Stomach (tissue), 8 donors: ENCODE measurements at regions not wholly inside any gene's neighbourhood (a gene's known extent, or its start where the extent isn't known, plus 50 kb on each side); places are given as distances from the start of the nearest gene placed in this dataset.
A peak's percentile ranks its signal among the peaks of the same experiment; 100 is the strongest.

Source experiments
- DNase-seq, 2 donors: peaks; one replicate each; pipeline versions ENCODE4 v3.0.0 to v3.0.0-alpha.2; 2013 to 2019
- H3K27ac ChIP-seq, 5 donors: fragments of 200-600 bp in 4 of 5; sonication (generic) in 4 of 5; one replicate each; pipeline ENCODE4 v1.5.1; 2013 to 2019; ENCODE audit warnings: mild to moderate bottlenecking in 1 of 5, moderate library complexity in 1 of 5
- H3K27me3 ChIP-seq, 3 donors: fragments of 200-600 bp; sonication (generic); one replicate each; pipeline ENCODE4 v1.5.1; 2017 to 2019; ENCODE audit warnings: mixed run types in 1 of 3
- H3K36me3 ChIP-seq, 4 donors: fragments of 200-600 bp; sonication (generic); 1 replicate in 3 of 4; 2 replicates in 1 of 4; pipeline ENCODE4 v1.5.1; 2016 to 2019
- H3K4me1 ChIP-seq, 4 donors: fragments of 200-600 bp; sonication (generic); one replicate each; pipeline ENCODE4 v1.5.1; 2016 to 2019
- H3K4me3 ChIP-seq, 4 donors: fragments of 200-600 bp; sonication (generic) in 3 of 4; one replicate each; pipeline ENCODE4 v1.5.1; 2016 to 2019; ENCODE audit warnings: mild to moderate bottlenecking in 1 of 4
- H3K9me3 ChIP-seq, 4 donors: fragments of 200-600 bp; sonication (generic); one replicate each; pipeline ENCODE4 v1.5.1; 2016 to 2019
- EP300 ChIP-seq: sonication (generic); formaldehyde crosslinking; IDR thresholded peaks from one replicate; pipeline ENCODE4 v1.6.1; 2017; ENCODE audit warnings: antibody characterized with exemption
- POLR2A ChIP-seq, 4 donors: fragments of 450-650 bp; IDR thresholded peaks; one replicate each; pipeline ENCODE4 v1.6.1; 2016; ENCODE audit warnings: antibody characterized with exemption in 4 of 4, control low read depth in 2 of 4, mild to moderate bottlenecking in 1 of 4, moderate library complexity in 1 of 4
- POLR2AphosphoS5 ChIP-seq, 3 donors: sonication (generic); formaldehyde crosslinking; IDR thresholded peaks; one replicate each; pipeline ENCODE4 v1.6.1; 2016; ENCODE audit warnings: antibody characterized with exemption in 3 of 3
- WGBS, 5 donors: extraction: QIAGEN DNeasy Blood & Tissue Kit in 3 of 5; methylation state at CpG; one replicate each; pipeline versions ENCODE4 v1.1.5 to v1.1.7; 2013 to 2018; 5-methylcytosine and 5-hydroxymethylcytosine counted together
- intact Hi-C: fragments of 100-400 bp; cut with DNase I; formaldehyde crosslinking; loops from one replicate; pipeline ENCODE4 v1.15.1; 2023; ENCODE audit warnings: low total_unique reads
- TF ChIP-seq, protein P1 (sequence below), 7 experiments: fragments of 450-650 bp in 4 of 7; fragments of 200-600 bp in 3 of 7; sonication (generic) in 3 of 7; IDR thresholded peaks; one replicate each; pipeline ENCODE4 v1.5.1; 2016 to 2019; ENCODE audit warnings: antibody characterized with exemption in 7 of 7, control low read depth in 2 of 7, mild to moderate bottlenecking in 1 of 7
- donor health status: healthy with polysubstance abuse.
- donor health status: Bipolar disorder and iron deficiency.
- donor health status: healthy.

DNA sequence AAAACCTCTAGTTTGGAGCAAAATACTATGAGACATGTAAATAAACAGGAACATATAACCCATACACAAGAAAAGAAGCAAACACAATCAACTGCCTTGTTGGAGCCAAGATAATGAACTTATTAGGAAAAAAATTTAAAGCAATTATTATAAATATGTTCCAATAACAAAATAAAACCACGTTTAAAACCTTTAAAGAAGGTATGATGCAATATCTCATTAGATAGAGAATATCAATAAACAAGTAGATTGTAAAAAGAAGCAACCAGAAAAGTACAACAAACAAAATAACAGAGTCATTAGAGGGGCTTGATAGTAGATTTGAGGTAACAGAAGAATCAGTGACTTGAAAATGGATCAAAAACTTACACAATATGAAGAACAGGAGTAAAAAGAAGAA is 327.0 kb upstream of the PCDH9 start:
- Histone ChIP-seq H3K36me3 (no peaks in the 10 kb centered on the region), H3K9me3 (peaks cover 0 to 26% (median 9%) of the 10 kb centered on the region in 4 donors), H3K4me3 (no peak overlapping the region), H3K4me1 (no peaks in the 10 kb centered on the region), H3K27ac (no peak overlapping the region), H3K27me3 (no peaks in the 10 kb centered on the region)
- intact Hi-C loops = no loop called here
- no peak for DNase-seq
- TF ChIP-seq, protein P1, sequence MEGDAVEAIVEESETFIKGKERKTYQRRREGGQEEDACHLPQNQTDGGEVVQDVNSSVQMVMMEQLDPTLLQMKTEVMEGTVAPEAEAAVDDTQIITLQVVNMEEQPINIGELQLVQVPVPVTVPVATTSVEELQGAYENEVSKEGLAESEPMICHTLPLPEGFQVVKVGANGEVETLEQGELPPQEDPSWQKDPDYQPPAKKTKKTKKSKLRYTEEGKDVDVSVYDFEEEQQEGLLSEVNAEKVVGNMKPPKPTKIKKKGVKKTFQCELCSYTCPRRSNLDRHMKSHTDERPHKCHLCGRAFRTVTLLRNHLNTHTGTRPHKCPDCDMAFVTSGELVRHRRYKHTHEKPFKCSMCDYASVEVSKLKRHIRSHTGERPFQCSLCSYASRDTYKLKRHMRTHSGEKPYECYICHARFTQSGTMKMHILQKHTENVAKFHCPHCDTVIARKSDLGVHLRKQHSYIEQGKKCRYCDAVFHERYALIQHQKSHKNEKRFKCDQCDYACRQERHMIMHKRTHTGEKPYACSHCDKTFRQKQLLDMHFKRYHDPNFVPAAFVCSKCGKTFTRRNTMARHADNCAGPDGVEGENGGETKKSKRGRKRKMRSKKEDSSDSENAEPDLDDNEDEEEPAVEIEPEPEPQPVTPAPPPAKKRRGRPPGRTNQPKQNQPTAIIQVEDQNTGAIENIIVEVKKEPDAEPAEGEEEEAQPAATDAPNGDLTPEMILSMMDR (IDR thresholded peaks at IDR 0.05) = no peak
- TF ChIP-seq POLR2A (IDR thresholded peaks at IDR 0.05) (no peak), POLR2AphosphoS5 (IDR thresholded peaks at IDR 0.05) (no peak), EP300 (no peak)
- 24 to 44% (median 40%) methylated on average over 1 of the region's 1 CpG for WGBS, 5 donors

DNA sequence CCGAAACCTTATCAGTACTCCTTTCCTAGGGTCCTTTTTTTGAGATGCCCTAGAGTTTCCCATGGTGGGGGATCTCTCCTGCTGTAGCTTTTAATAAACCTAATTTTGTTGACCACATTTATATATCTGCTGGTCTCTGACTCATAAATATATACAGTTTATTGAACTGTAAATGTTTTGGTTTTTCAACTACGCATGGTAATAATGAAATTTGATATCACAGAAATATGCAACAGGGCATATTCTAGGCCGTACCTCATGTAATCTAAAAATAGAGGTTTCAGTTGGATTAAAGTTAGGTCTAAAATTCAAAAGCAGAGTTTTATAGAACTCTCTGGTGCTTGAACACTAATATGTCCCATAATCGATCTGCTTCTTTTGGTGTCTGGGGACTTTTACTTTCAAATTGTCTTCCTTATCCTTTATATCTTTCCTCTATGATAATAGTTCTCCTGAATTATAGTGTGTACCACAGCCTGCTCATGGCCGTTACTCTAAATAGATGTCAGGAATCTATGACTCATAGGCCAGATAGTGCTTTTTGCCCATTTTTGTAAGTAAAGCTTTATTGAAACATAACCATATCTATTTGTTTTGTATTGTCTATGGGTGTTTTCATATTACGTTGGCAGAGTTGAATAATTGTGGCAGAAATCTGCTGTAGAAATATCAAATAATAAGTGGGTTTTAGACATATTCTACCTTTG is 324.8 kb upstream of the PCDH9 start:
- H3K36me3 ChIP-seq = no peaks in the 10 kb centered on the region
- no peak overlapping the region for H3K4me3 ChIP-seq
- H3K4me1 ChIP-seq = no peaks in the 10 kb centered on the region
- no peak for DNase-seq
- no peak overlapping the region for H3K27ac ChIP-seq
- no peak for TF ChIP-seq POLR2AphosphoS5 (IDR thresholded peaks at IDR 0.05)
- WGBS, 5 donors = 69 to 84% (median 75%) methylated on average over 6 of the region's 6 CpGs
- H3K9me3 ChIP-seq = peaks cover 0 to 24% (median 9%) of the 10 kb centered on the region in 4 donors
- intact Hi-C loops = no loop called here
- no peaks in the 10 kb centered on the region for H3K27me3 ChIP-seq

DNA sequence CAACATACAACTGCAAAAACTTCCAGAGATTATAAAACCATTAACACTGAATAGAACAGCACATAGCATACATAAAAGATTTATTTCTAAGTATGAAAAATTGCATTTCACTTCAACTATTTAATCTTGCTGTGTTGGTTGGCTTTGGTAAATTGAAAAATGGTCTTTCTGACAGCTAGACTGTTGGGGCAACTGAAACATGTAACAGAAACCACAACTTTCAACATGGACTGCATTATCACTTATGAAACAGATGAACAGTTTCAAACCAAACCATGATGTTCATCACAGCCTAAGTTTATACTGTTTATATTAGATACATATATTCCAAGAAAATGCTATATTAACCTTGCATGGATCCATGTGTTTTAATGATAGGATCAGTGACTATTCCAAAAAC is 324.1 kb upstream of the PCDH9 start:
- intact Hi-C loops = no loop called here
- Histone ChIP-seq H3K9me3 (peaks cover 0 to 24% (median 9%) of the 10 kb centered on the region in 4 donors), H3K4me3 (no peak overlapping the region), H3K27ac (no peak overlapping the region), H3K4me1 (no peaks in the 10 kb centered on the region), H3K27me3 (no peaks in the 10 kb centered on the region), H3K36me3 (no peaks in the 10 kb centered on the region)
- DNase-seq = peak in 1 of 2 donors; percentile 33
- TF ChIP-seq, protein P1 (IDR thresholded peaks at IDR 0.05) = no peak
- no peak for TF ChIP-seq POLR2A (IDR thresholded peaks at IDR 0.05)

DNA sequence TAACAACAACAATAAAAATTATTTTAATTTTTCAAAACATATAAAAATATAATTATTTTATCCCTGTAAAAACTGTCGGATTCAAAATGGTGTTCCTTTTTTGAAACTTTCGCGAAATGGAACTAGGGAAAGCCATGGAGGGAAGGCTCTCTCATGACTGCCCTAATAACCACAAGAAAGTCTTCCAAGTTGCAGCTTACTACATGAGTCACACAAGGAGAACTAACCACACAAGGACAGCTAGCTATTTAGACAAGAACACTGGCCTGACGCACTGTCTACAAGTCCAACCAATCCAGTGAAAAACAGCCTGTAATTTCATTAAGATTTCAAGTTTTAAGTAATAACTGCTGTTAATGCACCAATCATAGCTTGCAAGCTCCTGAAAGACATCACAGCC is 319.2 kb upstream of the PCDH9 start:
- 93 to 94% (median 94%) methylated on average over 4 of the region's 4 CpGs for WGBS, 5 donors
- DNase-seq = no peak
- no peak overlapping the region for H3K27ac ChIP-seq
- TF ChIP-seq EP300 (no peak), POLR2AphosphoS5 (IDR thresholded peaks at IDR 0.05) (no peak), POLR2A (IDR thresholded peaks at IDR 0.05) (no peak)
- TF ChIP-seq, protein P1 (IDR thresholded peaks at IDR 0.05) = no peak
- no peak overlapping the region for H3K4me3 ChIP-seq
- H3K4me1 ChIP-seq = no peaks in the 10 kb centered on the region
- H3K36me3 ChIP-seq = no peaks in the 10 kb centered on the region
- intact Hi-C loops = no loop called here
- no peaks in the 10 kb centered on the region for H3K9me3 ChIP-seq
- H3K27me3 ChIP-seq = no peaks in the 10 kb centered on the region

DNA sequence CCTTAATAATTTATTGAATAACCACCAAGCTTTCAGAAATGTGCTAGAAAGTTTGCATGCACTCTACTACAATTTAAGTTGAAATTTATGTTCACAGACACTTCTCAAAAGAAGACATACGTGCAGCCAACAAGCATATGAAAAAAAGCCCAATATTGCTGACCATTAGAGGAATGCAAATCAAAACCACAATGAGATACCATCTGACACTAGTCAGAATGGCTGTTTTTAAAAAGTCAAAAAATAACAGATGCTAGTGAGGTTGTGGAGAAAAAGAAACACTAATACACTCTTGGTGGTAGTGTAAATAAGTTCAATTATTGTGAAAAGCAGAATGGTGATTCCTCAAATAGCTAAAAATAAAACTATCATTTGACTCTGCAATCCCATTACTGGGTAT is 308.8 kb upstream of the PCDH9 start:
- WGBS, 5 donors = 62 to 75% (median 67%) methylated on average over 1 of the region's 1 CpG
- intact Hi-C loops = no loop called here
- Histone ChIP-seq H3K27me3 (no peaks in the 10 kb centered on the region), H3K36me3 (no peaks in the 10 kb centered on the region), H3K27ac (no peak overlapping the region), H3K4me3 (no peak overlapping the region), H3K9me3 (no peaks in the 10 kb centered on the region), H3K4me1 (no peaks in the 10 kb centered on the region)
- TF ChIP-seq POLR2A (IDR thresholded peaks at IDR 0.05) = no peak
- no peak for TF ChIP-seq POLR2AphosphoS5 (IDR thresholded peaks at IDR 0.05)
- TF ChIP-seq, protein P1 (IDR thresholded peaks at IDR 0.05) = no peak
- no peak for TF ChIP-seq EP300
- no peak for DNase-seq
